HG03521 (cell line): ENCODE measurements at regions not wholly inside any gene's neighbourhood (a gene's known extent, or its start where the extent isn't known, plus 50 kb on each side); places are given as distances from the start of the nearest gene placed in this dataset.

Experiments used
- ATAC-seq: cut with Tn5 transposase; IDR thresholded peaks from one replicate; pipeline ENCODE4 v1.9.1; 2021; ENCODE audit warnings: mild to moderate bottlenecking, moderate library complexity; ENCODE audit not compliant: unreplicated experiment

DNA sequence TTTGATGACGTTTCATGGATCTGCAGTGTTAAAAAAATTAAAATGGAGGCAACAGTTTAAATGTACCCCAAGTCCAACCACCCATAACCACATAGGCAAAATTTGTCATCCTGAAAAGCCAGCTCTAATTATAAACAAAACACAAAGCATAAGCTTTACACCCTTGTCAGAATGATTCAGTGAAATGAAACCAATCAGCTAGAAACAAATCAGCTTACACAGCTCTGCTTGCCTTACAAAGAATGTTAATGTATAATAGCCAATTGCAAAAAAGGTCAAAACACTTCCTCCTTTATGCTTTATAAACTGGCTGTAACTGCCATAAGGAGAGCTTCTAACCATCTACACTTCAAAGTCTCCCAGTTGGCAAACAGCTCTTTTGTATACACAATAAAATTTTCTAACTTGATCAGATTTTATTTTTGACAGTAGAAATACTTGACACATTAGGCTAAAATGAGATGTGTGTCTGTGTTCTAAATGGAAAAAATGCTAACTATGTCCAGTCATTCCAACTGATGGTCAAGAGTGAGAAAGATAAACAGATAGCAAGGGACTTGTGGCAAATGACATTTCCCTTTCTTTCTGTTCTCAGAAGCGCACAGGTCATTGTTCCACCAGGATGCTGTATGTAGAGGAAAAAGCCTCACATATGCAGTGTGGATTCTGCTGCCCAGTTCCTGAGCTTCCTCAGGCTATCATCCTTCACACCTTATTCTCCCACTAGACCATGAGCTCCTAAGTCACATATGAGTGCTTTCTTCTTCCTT lies 344.3 kb upstream of the ID4 start:
- ATAC-seq: no peak

DNA sequence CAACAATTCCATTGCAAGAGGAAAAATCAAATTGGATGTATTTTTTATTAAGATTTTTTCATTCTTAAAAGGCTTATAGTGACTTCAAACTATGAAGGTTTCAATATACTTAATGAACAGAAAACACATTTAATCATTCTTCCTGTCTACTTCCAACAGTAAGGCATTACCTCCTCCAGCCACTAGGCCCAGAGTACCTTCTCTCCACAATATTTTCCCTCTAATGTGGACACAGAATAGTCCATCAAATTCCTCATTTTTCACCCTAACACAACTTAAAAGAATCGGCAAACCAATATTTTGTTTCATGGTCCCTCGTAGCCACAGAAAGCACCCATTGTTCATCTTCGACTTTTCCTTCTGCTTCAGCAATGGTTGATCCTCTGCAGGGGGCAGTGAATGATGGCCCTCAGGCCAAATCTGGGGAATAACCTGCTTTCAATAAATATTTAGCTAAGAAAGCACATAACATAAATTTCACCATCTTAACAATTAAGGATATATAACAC lies 335.4 kb upstream of the ID4 start:
- no peak for ATAC-seq

DNA sequence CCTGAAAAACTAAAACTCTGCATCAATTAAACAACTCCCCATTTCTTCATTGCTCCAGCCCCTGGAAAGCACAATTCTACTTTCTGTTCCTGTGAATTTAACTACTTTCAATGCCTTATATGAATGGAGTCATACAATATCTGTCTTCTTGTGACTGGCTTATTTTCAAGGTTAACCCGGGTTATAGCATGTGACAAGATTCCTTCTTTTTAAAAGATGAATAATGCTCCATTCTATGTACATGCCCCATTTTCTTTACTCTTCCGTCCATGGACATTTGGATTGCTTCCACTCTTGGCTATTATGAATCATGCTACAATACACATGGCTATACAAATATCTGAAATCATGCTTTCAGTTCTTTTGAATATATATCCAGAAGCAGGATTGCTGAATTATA lies 334.9 kb upstream of the ID4 start:
- no peak for ATAC-seq

DNA sequence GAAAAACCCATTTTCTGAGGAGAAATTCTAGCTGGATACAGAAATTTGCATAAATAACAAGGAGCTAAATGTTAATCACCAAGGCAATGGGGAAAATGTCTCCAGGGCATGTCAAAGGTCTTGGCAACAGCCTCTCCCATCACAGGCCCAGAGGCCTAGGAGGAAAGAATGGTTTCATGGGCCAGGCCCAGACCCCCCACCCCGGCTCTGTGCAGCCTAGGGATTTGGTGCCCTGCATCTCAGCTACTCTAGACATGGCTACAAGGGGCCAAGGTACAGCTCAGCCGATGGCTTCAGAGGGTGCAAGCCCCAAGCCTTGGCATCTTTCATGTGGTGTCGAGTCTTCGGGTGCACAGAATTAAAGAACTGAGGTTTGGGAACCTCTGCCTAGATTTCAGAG lies 321.2 kb upstream of the ID4 start:
- no peak for ATAC-seq

DNA sequence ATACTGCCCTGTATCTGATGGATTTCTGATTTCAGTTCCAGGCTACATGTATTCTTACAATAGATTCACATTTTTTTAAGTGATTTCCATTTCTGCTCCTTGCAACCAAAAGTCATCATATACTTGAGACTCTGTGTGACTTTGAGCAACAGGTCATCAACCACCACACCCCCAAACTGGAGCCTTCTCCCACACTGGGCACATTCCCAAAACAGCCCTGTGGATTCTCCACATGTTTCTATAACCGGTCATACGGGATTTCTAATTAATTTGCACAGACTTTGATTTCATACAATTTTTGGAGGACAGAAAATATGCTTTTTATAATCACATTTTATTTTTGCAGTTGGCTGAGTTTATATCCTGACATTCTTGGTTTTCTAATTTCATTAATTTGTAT lies 317.2 kb upstream of the ID4 start:
- no peak for ATAC-seq

DNA sequence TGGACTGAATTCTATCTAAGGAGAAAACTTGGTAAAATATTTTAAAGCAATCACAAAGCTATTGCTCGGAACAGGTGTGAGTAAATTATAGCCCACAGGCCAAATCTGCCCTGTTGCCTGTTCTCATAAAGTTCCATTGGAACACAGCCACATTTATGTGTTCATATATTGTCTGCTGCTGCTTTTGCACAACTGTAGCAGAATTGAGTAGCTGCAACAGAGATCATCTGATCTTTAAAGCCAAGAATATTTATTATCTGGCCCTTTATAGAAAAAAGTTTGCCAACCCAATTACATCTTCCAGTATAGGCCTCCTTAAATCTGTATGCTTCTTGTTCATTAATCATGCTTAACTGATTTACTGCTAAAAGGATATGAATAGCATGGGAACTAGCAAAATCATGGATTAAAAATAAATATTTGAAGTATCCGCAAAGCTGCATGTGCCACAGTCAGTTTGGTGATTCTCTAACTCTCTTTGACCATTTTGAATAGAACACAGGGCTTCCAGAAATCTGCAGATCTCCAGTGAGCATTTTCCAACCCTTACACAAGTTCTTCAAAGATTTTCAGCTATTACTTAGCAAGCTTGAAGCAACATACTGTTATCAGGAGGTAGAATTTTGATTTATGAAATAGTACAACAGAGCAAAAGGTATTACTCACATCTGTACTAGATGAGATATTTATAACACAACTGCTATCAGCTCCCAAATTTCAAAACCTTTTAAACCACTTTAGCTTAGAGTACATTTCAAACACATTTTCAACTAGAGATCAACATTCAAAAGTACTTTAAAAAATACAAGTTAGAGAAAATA lies 312.6 kb upstream of the ID4 start:
- ATAC-seq: no peak

DNA sequence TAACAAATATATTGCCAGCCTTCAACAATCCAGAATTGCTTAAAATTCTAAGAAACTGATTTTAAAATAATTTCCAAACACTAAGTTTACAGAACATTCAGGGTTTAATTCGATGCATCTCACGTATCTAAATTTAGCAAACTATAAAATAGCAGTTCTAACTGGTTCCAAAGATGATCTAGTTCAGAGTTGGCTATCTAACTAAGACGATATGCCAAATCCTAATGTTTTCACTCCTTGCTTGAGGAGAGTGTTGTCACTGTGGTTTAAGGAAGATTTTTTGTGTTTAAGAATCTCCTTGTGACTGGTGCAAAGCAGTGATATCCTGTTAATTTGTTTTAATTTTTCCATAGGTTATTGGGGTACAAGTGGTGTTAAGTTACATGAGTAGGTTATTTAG lies 311.5 kb upstream of the ID4 start:
- no peak for ATAC-seq

DNA sequence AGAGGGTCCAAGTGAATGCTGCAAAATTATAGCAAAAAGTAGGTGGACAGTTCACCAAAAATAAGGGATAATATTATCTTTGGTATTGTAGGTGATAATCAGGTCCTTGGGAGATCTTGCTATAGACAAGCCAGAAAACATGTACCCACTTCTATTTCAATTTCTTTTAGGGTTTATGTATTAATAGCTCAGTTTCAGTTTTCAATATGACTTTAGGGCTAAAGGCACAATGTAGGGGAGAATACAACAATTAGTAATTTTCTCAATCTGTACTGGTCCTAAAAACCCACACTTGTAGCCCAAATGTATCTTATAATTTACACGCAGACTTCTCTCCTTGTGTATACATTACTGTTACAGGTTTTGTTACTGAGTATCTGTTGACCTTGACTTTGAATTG lies 307.0 kb upstream of the ID4 start:
- ATAC-seq: no peak

DNA sequence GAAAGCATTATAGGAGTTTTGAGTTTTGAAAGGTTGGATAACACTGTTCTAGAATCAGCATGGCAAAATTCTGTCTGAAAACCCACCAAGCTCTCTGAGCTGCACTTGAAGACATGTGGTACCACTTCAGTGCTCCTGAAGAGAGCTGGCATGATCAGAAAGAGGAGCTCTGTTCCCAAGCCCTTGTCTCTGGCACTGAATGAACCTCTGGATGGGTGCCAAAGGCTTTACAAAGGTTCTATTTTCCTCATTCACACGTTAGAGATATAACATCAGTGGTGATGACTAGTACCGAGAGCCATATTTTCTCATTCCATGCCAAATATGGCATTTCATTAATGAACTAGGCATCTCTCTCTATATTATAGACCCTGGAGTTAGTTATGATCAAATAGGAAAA lies 301.8 kb upstream of the ID4 start:
- ATAC-seq: no peak

DNA sequence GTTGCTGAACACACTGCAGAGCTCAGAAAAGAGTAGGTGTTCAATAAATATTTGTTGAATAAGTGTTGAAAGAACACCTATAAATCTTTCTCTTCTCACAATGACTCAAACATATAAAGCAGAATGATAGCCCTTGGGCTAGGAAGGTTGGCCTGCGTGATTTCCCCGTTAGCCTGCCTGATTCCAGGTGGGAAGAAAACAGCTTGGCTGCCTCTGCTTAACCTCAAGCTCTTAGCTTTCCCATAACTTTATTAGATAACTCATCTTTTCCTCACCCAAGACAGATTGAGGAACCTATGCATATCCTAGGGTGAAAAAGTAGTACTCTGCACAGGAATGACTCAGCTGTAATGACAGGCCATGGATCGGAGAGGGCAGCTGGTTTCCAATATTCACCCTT lies 300.3 kb upstream of the ID4 start:
- no peak for ATAC-seq

DNA sequence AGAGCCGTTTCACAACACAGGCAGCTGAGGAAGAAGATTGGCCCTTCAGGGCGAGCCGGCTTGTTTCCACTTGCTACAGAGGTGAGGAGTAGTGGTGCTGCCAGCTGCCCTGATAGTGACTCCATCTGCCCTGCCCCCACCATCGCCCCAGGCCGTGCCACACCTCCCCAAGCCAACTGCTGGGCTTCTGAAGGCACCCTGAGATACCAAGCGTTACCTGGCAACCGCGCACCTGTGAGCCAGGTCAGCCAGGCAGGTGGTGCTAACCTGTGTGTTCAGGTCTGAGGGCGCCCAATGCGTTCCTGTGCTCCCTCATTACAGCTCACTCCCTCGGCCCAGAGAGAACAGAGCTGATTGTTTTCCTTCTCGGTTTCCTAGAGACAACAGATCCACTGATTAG lies 299.1 kb upstream of the ID4 start:
- no peak for ATAC-seq

DNA sequence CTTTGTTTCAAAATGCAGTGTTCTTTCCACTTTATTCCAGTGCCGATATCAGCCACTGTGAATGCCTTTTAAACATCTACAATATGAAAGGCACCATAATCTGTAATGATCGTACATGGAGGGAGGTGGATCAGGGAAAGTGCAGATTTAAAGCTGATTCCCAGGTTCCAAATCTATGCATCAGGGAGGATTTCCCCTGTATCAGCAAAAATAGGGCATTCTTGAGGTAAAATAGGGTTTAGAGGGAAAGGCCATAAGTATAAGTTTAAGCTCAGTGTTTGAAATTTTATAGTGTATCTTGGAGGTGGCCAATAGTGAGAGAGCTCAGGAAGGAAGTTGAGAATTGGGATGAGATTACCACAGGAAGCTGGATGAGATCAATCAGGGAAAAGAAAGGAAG lies 289.7 kb upstream of the ID4 start:
- ATAC-seq: no peak

DNA sequence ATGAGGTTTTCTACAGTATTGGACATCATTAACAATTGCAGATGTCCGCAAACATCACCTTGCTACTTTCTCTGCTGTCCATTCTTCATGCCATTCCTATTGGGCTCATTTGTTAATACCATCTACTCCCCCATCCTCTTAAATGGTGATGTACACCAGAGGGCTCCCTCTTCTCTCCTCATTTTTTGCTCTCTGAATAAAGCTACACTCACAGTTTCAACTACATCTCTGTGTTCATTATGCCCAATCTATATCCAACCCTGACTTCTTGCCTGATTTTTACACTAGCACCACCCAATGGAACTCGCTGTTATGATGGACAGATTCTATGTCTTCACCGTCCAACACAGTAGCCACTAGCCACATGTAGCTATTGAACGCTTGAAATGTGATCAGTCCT lies 288.1 kb upstream of the ID4 start:
- ATAC-seq: no peak

DNA sequence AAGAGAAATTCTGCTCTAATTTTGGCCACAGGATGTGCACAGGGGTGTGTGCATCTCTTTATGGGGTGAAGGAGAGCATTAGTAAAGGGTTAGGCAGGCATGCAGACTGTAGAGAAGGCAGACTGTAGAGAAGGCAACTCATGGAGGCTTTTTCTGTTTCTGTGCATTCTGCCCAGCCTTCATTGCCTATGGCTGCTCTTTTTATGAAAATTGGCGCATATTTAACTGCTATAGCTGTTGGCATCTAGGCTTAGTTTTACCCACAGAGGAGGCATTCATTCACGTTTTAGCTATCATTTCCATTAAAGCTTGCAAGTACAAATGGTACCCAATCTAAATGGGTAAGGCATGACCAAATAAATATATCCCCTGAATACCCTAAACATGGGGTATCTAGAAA lies 286.8 kb upstream of the ID4 start:
- ATAC-seq: no peak

DNA sequence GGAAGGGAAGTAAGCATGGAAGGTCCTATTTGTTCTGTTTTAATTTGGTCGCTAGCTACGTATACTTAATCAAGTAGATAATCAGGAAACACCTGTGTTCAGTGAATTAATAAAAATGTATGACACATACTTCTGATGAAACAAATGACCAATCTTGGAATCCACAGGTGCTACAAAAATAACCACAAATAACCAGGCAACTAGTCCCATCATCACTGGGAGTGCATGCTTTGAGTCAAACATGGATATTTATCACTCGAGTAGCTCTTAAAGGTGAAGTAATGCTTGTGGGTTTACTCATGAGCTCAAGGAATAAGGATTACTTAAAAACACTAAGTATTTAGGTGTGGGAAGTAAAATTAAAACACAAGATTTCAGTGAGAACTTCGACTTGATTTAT lies 285.6 kb upstream of the ID4 start:
- no peak for ATAC-seq

DNA sequence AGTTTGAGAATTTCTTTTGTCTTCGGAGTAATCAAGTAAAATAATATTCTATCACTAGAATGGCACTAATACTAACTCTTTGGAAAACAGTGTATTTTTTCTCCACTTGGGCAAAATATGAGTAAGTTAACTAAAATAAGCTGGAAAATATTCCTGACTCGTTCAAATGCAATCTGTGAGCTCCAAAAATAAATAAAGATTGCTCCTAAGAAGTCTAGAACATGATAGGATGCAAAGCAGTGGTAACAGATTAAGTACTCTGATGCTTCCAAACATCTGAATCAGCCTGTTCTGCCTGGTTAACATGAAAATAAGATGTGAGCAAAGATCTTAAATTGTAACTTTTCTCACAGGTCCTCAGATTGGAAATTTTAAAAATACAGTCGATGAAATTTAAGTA lies 285.1 kb upstream of the ID4 start:
- ATAC-seq: no peak

DNA sequence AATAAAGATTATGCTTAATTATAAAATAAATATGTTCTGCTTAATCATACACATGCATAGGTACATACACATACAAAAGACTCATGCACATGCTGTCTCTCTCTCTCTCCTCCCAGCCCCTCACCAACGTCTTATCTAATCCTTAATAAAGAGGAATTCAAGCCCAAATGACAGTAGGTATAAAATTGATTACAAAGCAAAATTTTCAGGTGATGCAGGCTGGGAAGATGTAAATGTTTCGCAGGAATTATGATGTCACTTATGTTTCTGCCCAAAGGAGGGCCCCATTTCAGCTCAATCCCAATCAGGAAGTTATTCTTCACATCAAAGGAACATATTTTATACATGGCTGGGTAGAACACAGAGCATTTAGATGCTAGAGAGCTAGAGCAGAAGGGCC lies 284.6 kb upstream of the ID4 start:
- ATAC-seq: no peak

DNA sequence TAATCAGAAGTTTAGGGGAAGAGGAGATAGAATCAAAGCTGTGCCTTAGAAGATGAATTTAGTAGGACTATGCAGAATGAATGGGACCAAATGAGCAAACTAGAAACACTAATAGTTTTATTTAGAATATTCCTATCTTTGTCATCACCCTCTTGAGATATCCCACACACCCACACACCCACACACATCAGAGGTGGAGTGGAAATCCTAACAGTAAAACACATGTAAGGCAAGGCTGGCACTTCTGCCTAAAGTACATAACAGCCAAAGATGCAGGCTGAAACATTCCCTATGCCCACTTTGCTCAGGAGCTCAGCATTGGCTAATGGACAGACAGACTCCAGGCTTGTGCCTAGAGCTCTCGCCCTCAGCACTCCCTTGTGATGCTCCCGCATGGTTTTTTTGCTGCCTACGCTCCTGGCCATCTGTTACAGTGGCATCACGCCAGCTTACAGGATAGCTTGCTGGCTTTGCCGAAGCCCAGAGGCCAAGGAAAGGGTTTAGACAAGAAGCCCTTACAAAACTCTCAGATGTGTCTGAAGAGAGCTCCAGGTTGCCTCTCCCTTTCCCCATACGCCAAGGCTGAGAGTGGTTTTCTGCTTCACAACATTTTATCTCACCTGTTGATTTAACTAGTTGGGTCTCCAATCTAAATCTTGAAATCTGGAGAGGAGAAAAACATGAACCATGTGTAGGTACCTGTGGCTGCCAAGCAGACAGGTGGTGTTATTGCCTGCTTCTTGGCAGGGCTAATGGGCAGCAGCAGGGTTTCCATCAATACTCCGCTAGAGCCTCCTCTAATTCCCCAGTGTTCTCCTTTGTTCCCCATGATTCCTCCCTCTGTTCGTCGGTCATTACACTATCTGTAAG lies 282.6 kb upstream of the ID4 start:
- no peak for ATAC-seq

DNA sequence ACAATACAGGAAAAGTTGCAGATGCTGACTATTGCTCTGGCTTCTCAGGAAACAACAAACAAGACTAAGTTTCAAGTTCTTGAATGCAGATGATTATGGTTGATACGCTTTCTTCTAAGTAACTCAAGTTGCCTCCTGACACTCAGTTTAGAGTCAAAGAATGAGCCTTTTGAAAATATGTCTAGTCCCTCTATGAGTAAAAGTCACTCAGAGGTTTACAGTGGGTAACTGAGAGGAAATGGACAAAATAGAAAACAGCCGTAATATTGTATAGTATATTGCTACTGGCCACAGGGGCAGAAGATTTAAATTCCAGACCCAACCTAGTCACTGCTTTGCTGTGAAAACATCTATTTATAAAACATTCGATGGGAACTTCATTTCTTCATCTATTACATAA lies 280.0 kb upstream of the ID4 start:
- no peak for ATAC-seq

DNA sequence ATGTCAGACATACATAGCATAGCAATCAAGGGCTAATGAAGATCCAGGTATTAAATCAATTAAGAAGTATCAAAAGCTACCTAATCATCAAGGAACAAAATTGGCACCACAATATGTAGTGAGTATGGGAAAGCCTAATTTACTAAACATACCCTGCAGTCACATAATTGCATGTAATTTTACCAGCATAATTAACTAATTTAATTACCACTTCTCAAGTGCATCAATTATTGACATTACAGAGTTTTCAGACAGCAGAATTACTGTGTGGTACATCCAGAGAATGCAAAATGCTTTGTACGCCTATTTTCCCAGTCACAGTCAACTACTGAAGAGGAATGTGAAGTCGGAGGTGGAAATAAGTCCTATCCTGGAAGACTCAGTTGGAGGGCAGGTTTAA lies 279.0 kb upstream of the ID4 start:
- no peak for ATAC-seq

DNA sequence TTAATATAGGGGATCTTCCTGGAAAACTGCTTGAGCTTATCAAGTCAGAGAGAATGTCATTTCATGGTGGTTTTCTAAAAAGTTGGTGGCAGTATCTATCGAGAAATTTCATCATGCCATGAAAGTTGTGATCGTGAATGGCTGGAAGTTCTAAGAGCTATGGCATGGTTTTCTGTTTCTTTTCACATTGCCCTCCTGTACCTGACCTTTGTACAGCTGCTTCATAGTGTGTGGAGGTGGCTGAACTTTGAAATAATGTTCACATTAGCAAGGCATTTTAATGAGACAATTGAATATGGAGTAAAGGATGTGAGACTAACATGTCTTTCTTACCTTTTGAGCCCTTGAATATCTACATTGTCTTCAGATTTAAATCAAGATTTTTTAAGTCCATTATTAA lies 278.2 kb upstream of the ID4 start:
- no peak for ATAC-seq
